PC-9 (cell line): ENCODE measurements at regions not wholly inside any gene's neighbourhood (a gene's known extent, or its start where the extent isn't known, plus 50 kb on each side); places are given as distances from the start of the nearest gene placed in this dataset.

Source experiments
- EZH2 ChIP-seq: fragments of 200-600 bp; sonication (generic); IDR thresholded peaks from 2 replicates; pipeline ENCODE4 v1.8.0; 2017; ENCODE audit warnings: antibody characterized with exemption, low read depth
- TF ChIP-seq, protein P1 (sequence below): fragments of 200-600 bp; sonication (generic); conservative IDR thresholded peaks from 2 replicates; pipeline ENCODE4 v1.6.1; 2017; ENCODE audit warnings: mixed run types, antibody characterized with exemption, mild to moderate bottlenecking, moderate library complexity

DNA sequence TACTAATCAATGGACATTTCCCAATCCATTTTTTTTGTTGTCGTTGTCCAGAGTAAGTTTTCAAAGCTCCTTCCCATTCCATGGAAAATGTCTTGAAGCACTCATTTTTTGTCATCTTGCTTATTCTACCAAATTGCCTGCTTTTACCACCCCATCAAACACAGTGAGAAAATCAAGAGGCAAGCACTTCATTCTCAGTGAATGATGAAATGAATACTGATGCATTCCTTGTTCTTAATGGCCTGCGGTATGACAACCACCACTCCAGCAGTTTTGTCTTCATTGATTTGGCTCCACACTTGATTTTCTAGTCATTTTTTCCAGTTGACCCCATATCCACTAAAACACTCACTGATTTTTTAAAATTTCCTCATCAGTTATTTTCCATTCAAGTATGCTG, 193.5 kb upstream of the ANKH start:
- TF ChIP-seq, protein P1, sequence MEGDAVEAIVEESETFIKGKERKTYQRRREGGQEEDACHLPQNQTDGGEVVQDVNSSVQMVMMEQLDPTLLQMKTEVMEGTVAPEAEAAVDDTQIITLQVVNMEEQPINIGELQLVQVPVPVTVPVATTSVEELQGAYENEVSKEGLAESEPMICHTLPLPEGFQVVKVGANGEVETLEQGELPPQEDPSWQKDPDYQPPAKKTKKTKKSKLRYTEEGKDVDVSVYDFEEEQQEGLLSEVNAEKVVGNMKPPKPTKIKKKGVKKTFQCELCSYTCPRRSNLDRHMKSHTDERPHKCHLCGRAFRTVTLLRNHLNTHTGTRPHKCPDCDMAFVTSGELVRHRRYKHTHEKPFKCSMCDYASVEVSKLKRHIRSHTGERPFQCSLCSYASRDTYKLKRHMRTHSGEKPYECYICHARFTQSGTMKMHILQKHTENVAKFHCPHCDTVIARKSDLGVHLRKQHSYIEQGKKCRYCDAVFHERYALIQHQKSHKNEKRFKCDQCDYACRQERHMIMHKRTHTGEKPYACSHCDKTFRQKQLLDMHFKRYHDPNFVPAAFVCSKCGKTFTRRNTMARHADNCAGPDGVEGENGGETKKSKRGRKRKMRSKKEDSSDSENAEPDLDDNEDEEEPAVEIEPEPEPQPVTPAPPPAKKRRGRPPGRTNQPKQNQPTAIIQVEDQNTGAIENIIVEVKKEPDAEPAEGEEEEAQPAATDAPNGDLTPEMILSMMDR = no peak
- no peak for TF ChIP-seq EZH2
